B cell (primary cell): ENCODE measurements at regions not wholly inside any gene's neighbourhood (a gene's known extent, or its start where the extent isn't known, plus 50 kb on each side); places are given as distances from the start of the nearest gene placed in this dataset.

ENCODE experiments used
- ATAC-seq: fragments of 200-7000 bp; cut with Tn5 transposase; one replicate; pipeline ENCODE4 v1.10.0; 2021; ENCODE audit warnings: low read depth, mild to moderate bottlenecking, moderate number of reproducible peaks, moderate library complexity
- CTCF ChIA-PET: fragments of 350-600 bp; sonication (Branson Sonifier 250); formaldehyde crosslinking; loops from one replicate; lab custom pipeline; 2021; ENCODE audit warnings: antibody characterized with exemption, inconsistent platforms; lab: Charles Lee
- POLR2A ChIA-PET: fragments of 350-600 bp; sonication (Branson Sonifier 250); formaldehyde crosslinking; loops from one replicate; lab custom pipeline; 2021; ENCODE audit warnings: antibody characterized with exemption; lab: Charles Lee
- DNase-seq: peaks from one replicate; pipeline ENCODE4 v3.0.0; 2013
- H2AFZ ChIP-seq: 2 replicates; pipeline ENCODE4 v1.6.1; 2012; ENCODE audit warnings: mild to moderate bottlenecking, low read depth, low read length; ENCODE audit not compliant: insufficient read depth, poor library complexity, severe bottlenecking
- H3K27ac ChIP-seq, 2 donors: 1 replicate in 1 of 2; 2 replicates in 1 of 2; pipeline ENCODE4 v1.5.1; 2012 to 2013; ENCODE audit warnings: low read length in 2 of 2, mild to moderate bottlenecking in 2 of 2, moderate library complexity in 1 of 2
- H3K27me3 ChIP-seq, 4 experiments: fragments of 200-600 bp in 1 of 4; sonication (generic) in 1 of 4; replicated peaks in 1 of 4; 1 replicate in 2 of 4; 2 replicates in 2 of 4; pipeline versions ENCODE4 v1.6.1 to v1.7.0; 2013 to 2016; ENCODE audit warnings: low read length in 3 of 4, mild to moderate bottlenecking in 2 of 4, mixed read lengths in 1 of 4, moderate library complexity in 1 of 4; ENCODE audit not compliant: insufficient read depth in 4 of 4, control insufficient read depth in 3 of 4; ENCODE audit errors: control extremely low read depth in 1 of 4
- H3K36me3 ChIP-seq, 2 experiments: replicated peaks in 1 of 2; 1 replicate in 1 of 2; 2 replicates in 1 of 2; pipeline versions ENCODE4 v1.6.1 to v1.7.1; 2013; ENCODE audit warnings: low read length in 1 of 2; ENCODE audit not compliant: insufficient read depth in 2 of 2, control insufficient read depth in 1 of 2; ENCODE audit errors: control extremely low read depth in 1 of 2, extremely low read depth in 1 of 2
- H3K4me1 ChIP-seq, 2 donors: fragments of 200-600 bp in 1 of 2; sonication (generic) in 1 of 2; 1 replicate in 1 of 2; 2 replicates in 1 of 2; pipeline versions ENCODE4 v1.5.1 to v1.6.1; 2013 to 2017; ENCODE audit warnings: low read length in 2 of 2; ENCODE audit not compliant: control insufficient read depth in 2 of 2, insufficient read depth in 2 of 2
- H3K4me2 ChIP-seq: replicated peaks from 2 replicates; pipeline ENCODE3; 2012; ENCODE audit warnings: mild to moderate bottlenecking, low read depth, low read length; ENCODE audit not compliant: poor library complexity, severe bottlenecking
- H3K4me3 ChIP-seq, 5 experiments: fragments of 200-600 bp in 1 of 5; sonication (generic) in 1 of 5; 1 replicate in 3 of 5; 2 replicates in 2 of 5; pipeline versions ENCODE4 v1.5.1 to v1.7.0; 2011 to 2016; ENCODE audit warnings: low read length in 4 of 5, mild to moderate bottlenecking in 4 of 5, low read depth in 2 of 5, control low read depth in 1 of 5, moderate library complexity in 1 of 5; ENCODE audit not compliant: insufficient read depth in 1 of 5; ENCODE audit errors: control extremely low read depth in 1 of 5, extremely low read depth in 1 of 5
- H3K79me2 ChIP-seq: fragments of 200-600 bp; sonication (generic); one replicate; pipeline ENCODE4 v1.6.0; 2016; ENCODE audit warnings: low read length; ENCODE audit not compliant: control insufficient read depth, insufficient read depth
- H3K9ac ChIP-seq: fragments of 200-600 bp; sonication (generic); 2 replicates; pipeline ENCODE4 v1.6.1; 2017; ENCODE audit warnings: mild to moderate bottlenecking, low read length, moderate library complexity
- H3K9me3 ChIP-seq, 3 donors: one replicate each; pipeline versions ENCODE4 v1.6.1 to v1.7.1; 2013; ENCODE audit warnings: low read length in 2 of 3; ENCODE audit not compliant: control insufficient read depth in 2 of 3, insufficient read depth in 1 of 3; ENCODE audit errors: control extremely low read depth in 1 of 3
- H4K20me1 ChIP-seq: 2 replicates; pipeline ENCODE4 v1.6.0; 2012; ENCODE audit warnings: mild to moderate bottlenecking, low read length; ENCODE audit not compliant: insufficient read depth, control insufficient read depth, poor library complexity, severe bottlenecking
- H3K27ac Mint-ChIP-seq: one replicate; pipeline ENCODE4 v1.8.0; 2021; ENCODE audit warnings: mixed read lengths
- H3K27me3 Mint-ChIP-seq: one replicate; pipeline ENCODE4 v1.8.0; 2021; ENCODE audit warnings: mixed read lengths
- H3K4me1 Mint-ChIP-seq: one replicate; pipeline ENCODE4 v1.8.0; 2021; ENCODE audit warnings: mixed read lengths
- H3K4me3 Mint-ChIP-seq: one replicate; pipeline ENCODE4 v1.8.0; 2021; ENCODE audit warnings: mixed read lengths
- H3K9me3 Mint-ChIP-seq: one replicate; pipeline ENCODE4 v1.8.0; 2022; ENCODE audit warnings: mixed read lengths; ENCODE audit not compliant: insufficient read depth
- EZH2 ChIP-seq: IDR thresholded peaks from 2 replicates; pipeline ENCODE4 v1.6.1; 2012; ENCODE audit warnings: borderline replicate concordance, low read depth, mild to moderate bottlenecking, moderate library complexity, low read length; ENCODE audit not compliant: insufficient read depth, poor library complexity, severe bottlenecking
- WGBS: methylation state at CpG from one replicate; pipeline ENCODE4 v1.1.5; 2013; ENCODE audit warnings: missing lambda C conversion rate; ENCODE audit not compliant: insufficient coverage; 5-methylcytosine and 5-hydroxymethylcytosine counted together
- intact Hi-C: fragments of 100-400 bp; cut with micrococcal nuclease; formaldehyde crosslinking; loops from one replicate; pipeline ENCODE4 v1.10.0; 2022
- TF ChIP-seq, protein P1 (sequence below): fragments of 200-600 bp; IDR thresholded peaks from one replicate; pipeline ENCODE4 v1.8.0; 2022; ENCODE audit warnings: antibody characterized with exemption, mild to moderate bottlenecking

- intact Hi-C loops = no loop called here
- no peak overlapping the region for H3K9ac ChIP-seq
- ATAC-seq (no peak), DNase-seq (no peak)
- H3K4me3 Mint-ChIP-seq = no peak overlapping the region
- H4K20me1 ChIP-seq = no peaks in the 10 kb centered on the region
- H3K27ac Mint-ChIP-seq = no peak overlapping the region
- peaks cover 2% of the 10 kb centered on the region for H3K9me3 Mint-ChIP-seq
- H3K4me1 Mint-ChIP-seq = no peaks in the 10 kb centered on the region
- ChIA-PET CTCF (no interaction called here), POLR2A (no interaction called here)
- no CpG with 5 or more reads among the region's 3 CpGs for WGBS
- no peak overlapping the region for H3K4me3 ChIP-seq
- no peaks in the 10 kb centered on the region for H3K27me3 ChIP-seq
- H3K4me1 ChIP-seq = no peaks in the 10 kb centered on the region
- H3K27me3 Mint-ChIP-seq = no peaks in the 10 kb centered on the region
- H3K36me3 ChIP-seq = no peaks in the 10 kb centered on the region
- TF ChIP-seq, protein P1, sequence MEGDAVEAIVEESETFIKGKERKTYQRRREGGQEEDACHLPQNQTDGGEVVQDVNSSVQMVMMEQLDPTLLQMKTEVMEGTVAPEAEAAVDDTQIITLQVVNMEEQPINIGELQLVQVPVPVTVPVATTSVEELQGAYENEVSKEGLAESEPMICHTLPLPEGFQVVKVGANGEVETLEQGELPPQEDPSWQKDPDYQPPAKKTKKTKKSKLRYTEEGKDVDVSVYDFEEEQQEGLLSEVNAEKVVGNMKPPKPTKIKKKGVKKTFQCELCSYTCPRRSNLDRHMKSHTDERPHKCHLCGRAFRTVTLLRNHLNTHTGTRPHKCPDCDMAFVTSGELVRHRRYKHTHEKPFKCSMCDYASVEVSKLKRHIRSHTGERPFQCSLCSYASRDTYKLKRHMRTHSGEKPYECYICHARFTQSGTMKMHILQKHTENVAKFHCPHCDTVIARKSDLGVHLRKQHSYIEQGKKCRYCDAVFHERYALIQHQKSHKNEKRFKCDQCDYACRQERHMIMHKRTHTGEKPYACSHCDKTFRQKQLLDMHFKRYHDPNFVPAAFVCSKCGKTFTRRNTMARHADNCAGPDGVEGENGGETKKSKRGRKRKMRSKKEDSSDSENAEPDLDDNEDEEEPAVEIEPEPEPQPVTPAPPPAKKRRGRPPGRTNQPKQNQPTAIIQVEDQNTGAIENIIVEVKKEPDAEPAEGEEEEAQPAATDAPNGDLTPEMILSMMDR = no peak
- TF ChIP-seq EZH2 = no peak
- no peak overlapping the region for H2AFZ ChIP-seq
- peaks cover 0 to 7% (median 0%) of the 10 kb centered on the region in 3 donors for H3K9me3 ChIP-seq
- no peaks in the 10 kb centered on the region for H3K79me2 ChIP-seq
- H3K4me2 ChIP-seq = no peak overlapping the region
- H3K27ac ChIP-seq = no peak overlapping the region
Observed at GRCh38 chr1:98538106-98538505, 123.4 kb upstream of the SNX7 start.

GRCh38 chr1:98523256-98523655 lies 138.3 kb upstream of the SNX7 start:
- Mint-ChIP-seq H3K4me3 (no peak overlapping the region), H3K4me1 (no peaks in the 10 kb centered on the region), H3K27me3 (no peaks in the 10 kb centered on the region), H3K27ac (no peak overlapping the region), H3K9me3 (peaks cover 6% of the 10 kb centered on the region)
- Histone ChIP-seq H3K4me2 (no peak overlapping the region), H3K4me3 (no peak overlapping the region), H3K4me1 (no peaks in the 10 kb centered on the region), H3K9me3 (peaks cover 0 to 2% (median 0%) of the 10 kb centered on the region in 3 donors), H3K27ac (no peak overlapping the region), H3K79me2 (no peaks in the 10 kb centered on the region), H2AFZ (no peak overlapping the region), H3K9ac (no peak overlapping the region), H3K36me3 (no peaks in the 10 kb centered on the region), H3K27me3 (no peaks in the 10 kb centered on the region), H4K20me1 (no peaks in the 10 kb centered on the region)
- no CpG with 5 or more reads among the region's 4 CpGs for WGBS
- POLR2A ChIA-PET = no interaction called here
- CTCF ChIA-PET = no interaction called here
- ATAC-seq (no peak), DNase-seq (no peak)
- TF ChIP-seq EZH2 = no peak
- TF ChIP-seq, protein P1 = no peak
- intact Hi-C loops = no loop called here
